ENCODE measurements at regions not wholly inside any gene's neighbourhood (a gene's known extent, or its start where the extent isn't known, plus 50 kb on each side); places are given as distances from the start of the nearest gene placed in this dataset.

DNA sequence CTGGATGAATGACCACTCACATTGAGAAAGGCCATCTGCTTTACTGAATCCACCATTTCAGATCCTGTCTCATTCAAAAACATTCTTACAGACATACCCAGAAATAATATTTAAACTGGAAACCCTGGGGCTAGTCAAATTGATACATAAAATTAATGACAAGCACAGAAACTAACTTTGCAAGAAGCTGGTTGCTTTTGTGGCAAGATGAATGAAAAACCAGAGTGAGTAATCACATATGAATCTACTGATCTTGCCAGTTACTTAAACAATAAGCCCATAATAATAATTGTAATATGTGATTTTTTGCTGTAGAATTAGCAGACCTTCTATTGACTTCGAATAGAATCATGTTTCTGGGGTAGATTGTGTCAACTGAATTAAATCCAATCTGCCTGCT, 235.1 kb downstream of the PPARGC1A start:
- no peak for DNase-seq

GRCh38 chr4:23648854-23649596, 240.8 kb downstream of the PPARGC1A start:
- DNase-seq: no peak

DNA sequence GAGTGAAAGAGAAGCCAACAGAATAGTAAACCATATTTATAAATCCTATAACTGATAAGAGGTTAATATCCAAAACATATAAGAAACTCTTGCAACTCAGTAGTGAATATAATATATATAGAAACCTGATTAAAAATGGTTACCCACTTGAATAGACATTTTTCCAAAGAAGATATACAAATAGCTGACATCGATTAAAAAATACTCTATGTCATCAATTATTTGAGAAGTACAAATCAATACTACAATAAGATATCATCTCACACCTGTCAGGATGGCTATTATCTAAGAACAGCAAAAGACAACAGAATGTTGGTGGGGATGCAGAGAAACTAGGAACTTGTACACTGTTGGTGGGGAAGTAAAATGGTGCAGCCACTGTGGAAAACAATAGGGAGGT, 254.4 kb downstream of the PPARGC1A start:
- no peak for DNase-seq

DNA sequence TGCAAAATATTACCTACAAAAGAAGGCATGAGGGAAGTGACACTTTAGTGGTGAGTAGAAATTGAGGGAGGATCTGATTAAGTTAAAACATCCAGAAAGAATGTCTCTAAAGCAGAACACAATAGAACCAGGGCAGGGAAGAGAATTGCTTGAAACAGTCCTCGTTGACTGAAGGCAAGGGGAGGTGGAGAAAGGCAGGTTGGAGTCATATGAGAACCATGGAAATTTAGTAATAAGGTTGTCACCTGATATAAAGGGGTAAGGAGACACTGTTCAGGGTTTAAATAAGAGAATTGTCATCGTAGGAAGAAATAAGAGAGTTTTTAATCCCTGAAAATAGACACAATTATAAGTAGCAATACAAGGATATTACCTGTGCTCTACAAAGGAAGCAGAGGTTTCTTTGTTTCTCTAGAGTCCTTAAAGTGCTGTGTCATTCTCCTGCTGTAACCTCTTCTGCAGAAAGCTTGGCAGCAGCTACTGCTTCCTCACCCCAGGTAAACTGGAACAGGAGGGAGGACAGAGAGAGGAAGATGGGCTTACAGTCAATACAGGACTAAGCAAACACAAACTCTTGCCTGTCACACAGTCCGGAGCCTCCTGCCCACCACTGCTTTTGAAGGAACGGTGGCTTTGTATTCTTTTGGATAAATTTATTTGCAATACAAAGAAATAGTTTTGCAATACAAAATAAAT, 258.4 kb downstream of the PPARGC1A start:
- no peak for DNase-seq

- DNase-seq: no peak
Measured at GRCh38 chr4:23630110-23630509, 259.7 kb downstream of the PPARGC1A start.

GRCh38 chr4:23629421-23629820, 260.4 kb downstream of the PPARGC1A start:
- no peak for DNase-seq

DNA sequence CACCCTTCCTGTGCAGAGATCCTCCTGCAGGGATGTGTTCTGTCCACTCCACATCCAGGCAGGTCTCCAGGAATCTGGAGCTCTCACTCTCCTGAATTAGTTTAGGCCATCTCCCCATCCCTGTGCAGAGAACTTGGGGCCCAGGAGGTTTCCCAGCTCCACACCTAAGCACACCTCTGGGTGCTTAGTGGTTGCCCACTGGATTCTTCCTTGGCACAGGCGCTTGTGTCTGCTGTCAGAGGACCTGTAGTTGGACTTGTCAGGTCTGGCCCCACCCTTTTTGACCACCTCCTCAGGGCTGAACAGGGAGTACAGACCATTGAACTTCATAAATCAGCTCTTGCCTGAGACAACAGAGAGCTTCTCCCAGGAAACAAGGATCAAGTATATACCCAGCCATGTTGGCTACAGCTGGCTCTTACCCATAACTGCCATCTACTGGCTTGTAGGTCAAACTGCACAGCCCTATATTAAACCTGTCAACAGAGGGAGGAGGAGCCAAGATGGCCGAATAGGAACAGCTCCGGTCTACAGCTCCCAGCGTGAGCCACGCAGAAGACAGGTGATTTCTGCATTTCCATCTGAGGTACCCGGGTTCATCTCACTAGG, 275.5 kb downstream of the PPARGC1A start:
- DNase-seq: no peak

DNA sequence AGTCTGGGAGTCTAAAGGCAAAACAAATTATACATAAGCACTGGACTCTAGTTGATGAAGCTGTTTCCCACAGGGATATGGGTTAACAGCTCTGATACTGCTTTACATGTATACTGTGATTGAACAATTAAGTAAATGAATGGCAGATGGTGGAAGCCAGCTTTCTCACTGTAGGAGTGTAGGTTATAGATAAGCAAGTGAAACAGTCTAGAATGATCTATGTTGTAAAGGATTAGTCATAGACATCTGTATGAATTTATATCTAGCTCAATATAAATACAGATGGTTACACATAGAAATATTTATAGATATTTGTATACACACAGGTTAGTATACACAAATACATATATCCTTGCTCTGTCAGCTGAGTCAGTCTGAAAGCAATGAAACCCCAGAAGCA, 276.1 kb downstream of the PPARGC1A start:
- DNase-seq: no peak

DNA sequence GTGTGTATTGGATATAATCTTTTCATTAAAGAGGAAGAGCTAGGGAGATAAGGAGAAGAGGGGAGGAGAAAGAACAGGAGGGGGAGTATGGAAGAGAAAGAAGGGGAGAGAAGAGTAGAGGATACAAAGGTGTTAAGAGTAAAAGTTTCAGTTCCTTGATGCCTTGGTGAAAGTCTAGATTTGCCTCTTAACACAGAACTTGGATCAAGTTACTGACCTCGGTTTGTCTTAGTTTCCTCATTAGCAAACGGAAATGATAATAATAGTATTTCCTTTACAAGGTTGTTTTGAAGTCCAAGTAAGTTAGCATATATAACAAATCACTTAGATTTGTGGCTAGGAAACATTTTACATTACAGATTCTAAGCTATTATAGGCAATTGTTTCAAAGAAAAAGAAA, 287.1 kb downstream of the PPARGC1A start:
- DNase-seq: no peak

GRCh38 chr4:23594125-23594524, 295.7 kb downstream of the PPARGC1A start:
- DNase-seq: no peak

- DNase-seq: no peak
Measured at GRCh38 chr4:23590431-23590830, 299.4 kb downstream of the PPARGC1A start.

DNA sequence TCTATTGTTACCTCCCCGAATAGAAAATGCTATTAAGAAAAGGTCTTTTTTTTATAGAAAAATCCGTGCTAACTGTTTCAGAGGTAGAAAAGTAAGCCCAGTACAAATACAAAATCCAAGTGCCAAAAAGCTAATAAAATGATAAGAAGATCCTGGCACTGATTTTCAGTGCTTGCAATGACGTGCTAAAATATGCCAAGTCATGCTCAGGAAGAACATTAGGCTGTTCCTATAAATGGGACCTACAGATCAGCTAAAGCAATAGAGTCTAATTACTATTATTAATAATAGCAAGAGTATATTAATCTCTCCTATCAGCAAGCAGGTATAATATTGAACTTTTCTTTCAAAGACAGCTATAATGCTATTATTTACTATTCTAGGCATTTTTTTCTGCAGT, 305.8 kb downstream of the PPARGC1A start:
- no peak for DNase-seq

DNA sequence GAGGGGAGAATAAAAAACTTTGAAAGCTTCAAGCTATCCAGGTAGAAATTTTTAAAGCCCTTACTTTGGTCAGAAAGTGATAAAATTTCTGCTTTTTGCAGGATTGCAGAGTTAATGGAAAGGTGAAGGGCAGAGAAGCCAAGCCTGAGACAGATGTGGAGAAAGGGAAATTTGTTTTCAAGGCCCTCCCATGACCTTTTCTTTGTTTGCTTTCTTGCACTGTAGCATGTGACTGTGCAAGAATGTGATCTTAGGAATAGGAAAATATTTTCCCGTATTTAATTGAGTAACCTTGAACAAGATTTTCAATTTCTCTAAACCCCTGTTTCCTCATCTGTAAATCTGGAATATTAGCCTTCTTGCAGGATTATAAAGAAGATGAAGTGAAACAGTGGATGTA, 307.2 kb downstream of the PPARGC1A start:
- no peak for DNase-seq

GRCh38 chr4:23579166-23579565, 310.7 kb downstream of the PPARGC1A start:
- no peak for DNase-seq

DNA sequence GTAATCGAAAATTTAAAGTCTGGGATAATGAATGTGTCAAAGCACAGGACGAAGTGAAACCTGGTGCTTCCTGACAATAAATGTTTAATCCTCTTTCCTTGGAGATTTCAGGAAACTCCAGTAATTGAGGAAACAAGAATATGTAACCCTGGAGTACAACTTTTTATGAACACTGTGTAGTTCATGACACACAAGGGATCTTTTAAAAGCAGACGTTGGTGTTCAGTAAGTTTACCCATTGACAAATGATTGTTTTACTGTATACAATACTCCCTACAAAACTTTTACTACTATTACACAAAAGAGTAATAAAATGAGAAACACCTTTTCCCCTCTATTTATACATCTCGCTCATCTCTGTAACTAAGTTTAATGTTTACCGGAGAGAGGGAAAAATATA, 312.4 kb downstream of the PPARGC1A start:
- no peak for DNase-seq

DNA sequence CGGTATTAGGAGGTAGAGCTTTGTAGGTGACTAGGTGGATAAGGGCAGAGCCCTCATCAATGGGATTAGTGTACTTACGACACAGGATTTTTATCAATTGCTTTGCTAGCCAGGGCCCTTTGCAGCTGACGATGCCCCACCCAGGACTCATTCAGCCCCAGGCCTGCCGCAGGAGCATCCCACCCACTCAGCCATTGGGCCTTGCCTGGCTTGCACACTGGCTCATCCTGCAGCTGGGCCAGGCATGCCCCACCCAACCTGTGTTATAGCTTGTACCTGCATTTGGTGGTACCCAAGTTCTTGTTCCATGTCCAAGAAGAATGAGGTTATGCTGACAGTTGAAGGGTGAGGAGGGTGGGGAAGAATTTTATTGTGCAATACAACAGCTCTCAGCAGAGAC, 317.5 kb downstream of the PPARGC1A start:
- no peak for DNase-seq

DNA sequence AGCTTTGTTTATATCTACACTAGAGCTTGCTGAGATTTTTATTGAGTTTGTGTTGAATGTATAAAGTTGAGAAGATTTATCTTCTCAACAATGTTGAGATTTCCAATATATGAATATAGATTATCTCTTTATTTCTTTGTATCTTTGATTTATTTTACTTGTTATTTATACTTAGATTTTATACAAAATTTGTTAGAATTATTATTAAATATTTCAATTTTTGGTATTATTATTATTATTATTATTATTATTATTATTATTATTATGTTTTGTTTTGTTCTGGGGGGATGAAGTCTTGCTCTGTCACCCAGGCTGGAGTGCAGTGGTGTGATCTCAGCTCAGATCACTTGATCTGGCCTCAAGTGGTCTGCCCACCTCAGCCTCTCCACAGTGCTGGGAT, 322.5 kb downstream of the PPARGC1A start:
- no peak for DNase-seq

DNA sequence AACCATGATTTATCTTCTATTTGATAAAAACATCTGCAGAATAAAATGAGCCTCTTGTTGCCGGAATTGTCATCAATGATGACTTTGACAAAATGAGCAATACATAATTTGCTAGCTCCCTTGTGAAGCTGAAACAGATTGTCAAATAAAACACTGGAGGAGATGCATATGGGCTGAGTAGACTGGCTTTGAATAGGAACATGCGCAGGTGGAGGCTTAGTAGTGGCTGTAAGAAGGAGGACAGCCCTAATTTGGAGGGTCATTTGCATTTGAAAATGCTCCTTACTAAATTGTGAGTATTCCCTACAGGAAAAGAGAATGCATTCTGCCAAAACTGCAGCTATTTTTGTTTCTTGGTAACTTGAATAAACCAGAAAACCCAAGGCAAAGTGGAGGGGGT, 329.1 kb downstream of the PPARGC1A start:
- no peak for DNase-seq

DNA sequence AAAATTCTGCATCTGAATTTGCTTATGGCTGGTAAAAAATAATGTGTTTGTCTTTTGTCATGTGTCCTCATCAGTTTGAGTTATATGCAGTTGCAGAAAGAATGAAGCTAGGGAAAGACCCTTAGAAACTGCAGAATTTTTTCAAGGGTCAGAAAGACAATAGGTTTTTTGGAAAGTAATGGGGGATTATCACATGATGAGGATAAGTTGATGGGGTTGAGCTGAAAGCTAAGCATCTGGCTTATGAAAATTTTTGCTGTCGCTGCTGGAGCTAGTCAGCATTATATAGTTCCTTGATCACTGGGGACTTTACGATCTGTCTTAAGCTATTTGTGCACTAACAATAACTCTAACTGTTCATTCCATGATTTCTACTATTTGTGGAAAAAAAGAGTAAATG, 331.7 kb downstream of the PPARGC1A start:
- DNase-seq: no peak

DNA sequence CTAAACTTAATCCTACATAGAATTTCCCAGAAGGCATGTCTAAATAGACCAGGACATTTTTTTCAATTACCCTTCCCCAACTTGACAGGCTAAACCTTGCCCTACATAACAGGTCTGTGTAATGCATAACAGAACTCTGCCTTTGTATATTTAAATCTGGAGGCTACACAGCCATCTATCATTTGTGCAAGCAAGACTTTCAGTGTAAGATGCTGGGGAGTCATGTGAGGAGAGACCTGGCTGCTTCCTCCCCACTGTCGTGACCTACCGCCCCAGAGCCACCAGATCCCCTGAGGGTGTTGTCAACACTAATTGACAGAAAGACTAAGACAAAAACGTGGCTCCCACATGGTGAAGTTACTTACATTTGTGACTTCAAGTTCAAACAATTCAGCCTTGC, 342.2 kb downstream of the PPARGC1A start:
- DNase-seq: no peak

- DNase-seq: no peak
Measured at GRCh38 chr4:23547096-23547495, 342.8 kb downstream of the PPARGC1A start.

- no peak for DNase-seq
Measured at GRCh38 chr4:23539969-23540569, 349.8 kb downstream of the PPARGC1A start.

GRCh38 chr4:23533859-23534258, 356.0 kb downstream of the PPARGC1A start:
- no peak for DNase-seq

DNA sequence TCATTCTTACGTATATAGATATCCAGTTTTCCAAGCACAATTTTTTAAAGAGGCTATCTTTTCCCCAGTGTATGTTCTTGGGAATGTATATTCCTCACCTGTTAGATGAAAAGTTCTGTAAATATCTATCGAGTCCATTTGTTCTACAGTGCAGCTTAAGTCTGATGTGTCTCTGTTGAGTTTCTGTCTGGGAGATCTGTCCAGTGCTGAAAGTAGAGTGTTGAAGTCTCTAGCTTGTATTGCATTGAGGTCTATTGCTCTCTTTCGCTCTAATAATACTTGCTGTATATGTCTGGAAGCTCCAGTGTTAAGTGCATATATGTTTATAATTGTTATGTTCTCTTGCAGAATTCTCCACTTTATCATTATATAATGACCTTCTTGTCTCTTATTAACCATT, 373.1 kb downstream of the PPARGC1A start:
- no peak for DNase-seq
